IPS-18a (cell line): ENCODE measurements at regions not wholly inside any gene's neighbourhood (a gene's known extent, or its start where the extent isn't known, plus 50 kb on each side); places are given as distances from the start of the nearest gene placed in this dataset.

ENCODE experiments used
- H3K27ac ChIP-seq: one replicate; pipeline ENCODE4 v1.5.1; 2013; ENCODE audit warnings: low read length
- H3K27me3 ChIP-seq: one replicate; pipeline ENCODE4 v1.6.1; 2013; ENCODE audit warnings: mild to moderate bottlenecking, low read length; ENCODE audit not compliant: control insufficient read depth, insufficient read depth
- H3K36me3 ChIP-seq: one replicate; pipeline ENCODE4 v1.6.1; 2013; ENCODE audit warnings: low read depth, low read length; ENCODE audit not compliant: control insufficient read depth
- H3K4me1 ChIP-seq: one replicate; pipeline ENCODE4 v1.6.1; 2013; ENCODE audit warnings: low read depth, low read length; ENCODE audit not compliant: control insufficient read depth
- H3K4me3 ChIP-seq: one replicate; pipeline ENCODE4 v1.5.1; 2013; ENCODE audit warnings: low read length
- H3K9ac ChIP-seq: one replicate; pipeline ENCODE4 v1.6.1; 2013; ENCODE audit warnings: mild to moderate bottlenecking, low read length, moderate library complexity
- H3K9me3 ChIP-seq: one replicate; pipeline ENCODE4 v1.6.1; 2013; ENCODE audit warnings: low read depth, low read length; ENCODE audit not compliant: control insufficient read depth

GRCh38 chr17:72175787-72176515, 55.1 kb downstream of the SOX9 start:
- Histone ChIP-seq H3K36me3 (no peaks in the 10 kb centered on the region), H3K4me1 (peaks cover 22% of the 10 kb centered on the region), H3K9ac (no peak overlapping the region), H3K27ac (no peak overlapping the region), H3K4me3 (no peak overlapping the region), H3K27me3 (no peaks in the 10 kb centered on the region), H3K9me3 (no peaks in the 10 kb centered on the region)

GRCh38 chr17:72176516-72176851, 55.7 kb downstream of the SOX9 start:
- Histone ChIP-seq H3K27ac (no peak overlapping the region), H3K9ac (no peak overlapping the region), H3K27me3 (no peaks in the 10 kb centered on the region), H3K9me3 (no peaks in the 10 kb centered on the region), H3K4me1 (peaks cover 22% of the 10 kb centered on the region), H3K36me3 (no peaks in the 10 kb centered on the region), H3K4me3 (no peak overlapping the region)

GRCh38 chr17:72176951-72177660, 56.3 kb downstream of the SOX9 start:
- no peak overlapping the region for H3K4me3 ChIP-seq

GRCh38 chr17:72177738-72178137, 56.9 kb downstream of the SOX9 start:
- Histone ChIP-seq H3K9ac (no peak overlapping the region), H3K27ac (no peak overlapping the region), H3K36me3 (no peaks in the 10 kb centered on the region), H3K4me3 (no peak overlapping the region), H3K9me3 (no peaks in the 10 kb centered on the region), H3K27me3 (no peaks in the 10 kb centered on the region), H3K4me1 (peaks cover 33% of the 10 kb centered on the region)

More at GRCh38 chr17:72176951-72177660, 56.3 kb downstream of the SOX9 start:
- Histone ChIP-seq H3K9ac (no peak overlapping the region), H3K27ac (no peak overlapping the region), H3K27me3 (no peaks in the 10 kb centered on the region), H3K36me3 (no peaks in the 10 kb centered on the region), H3K4me1 (peaks cover 26% of the 10 kb centered on the region), H3K9me3 (no peaks in the 10 kb centered on the region)

- Histone ChIP-seq H3K9me3 (no peaks in the 10 kb centered on the region), H3K9ac (no peak overlapping the region), H3K36me3 (no peaks in the 10 kb centered on the region), H3K4me1 (peaks cover 13% of the 10 kb centered on the region), H3K27ac (no peak overlapping the region), H3K4me3 (no peak overlapping the region), H3K27me3 (no peaks in the 10 kb centered on the region)
These were observed 61.6 kb downstream of the SOX9 start for GRCh38 chr17:72182371-72182873.

GRCh38 chr17:72183194-72183685, 62.4 kb downstream of the SOX9 start:
- H3K9ac ChIP-seq = no peak overlapping the region
- no peaks in the 10 kb centered on the region for H3K9me3 ChIP-seq
- peaks cover 12% of the 10 kb centered on the region for H3K4me1 ChIP-seq
- no peaks in the 10 kb centered on the region for H3K27me3 ChIP-seq
- no peaks in the 10 kb centered on the region for H3K36me3 ChIP-seq
- no peak overlapping the region for H3K4me3 ChIP-seq
- no peak overlapping the region for H3K27ac ChIP-seq

GRCh38 chr17:72184805-72185204, 64.0 kb downstream of the SOX9 start:
- peaks cover 12% of the 10 kb centered on the region for H3K4me1 ChIP-seq
- H3K9me3 ChIP-seq = no peaks in the 10 kb centered on the region
- H3K4me3 ChIP-seq = no peak overlapping the region
- no peak overlapping the region for H3K9ac ChIP-seq
- H3K27ac ChIP-seq = no peak overlapping the region
- no peaks in the 10 kb centered on the region for H3K36me3 ChIP-seq
- H3K27me3 ChIP-seq = no peaks in the 10 kb centered on the region

GRCh38 chr17:72185564-72185963, 64.7 kb downstream of the SOX9 start:
- Histone ChIP-seq H3K36me3 (no peaks in the 10 kb centered on the region), H3K4me1 (peaks cover 12% of the 10 kb centered on the region), H3K27me3 (no peaks in the 10 kb centered on the region), H3K4me3 (no peak overlapping the region), H3K27ac (no peak overlapping the region), H3K9me3 (no peaks in the 10 kb centered on the region), H3K9ac (no peak overlapping the region)

GRCh38 chr17:72187556-72187955, 66.7 kb downstream of the SOX9 start:
- Histone ChIP-seq H3K9ac (no peak overlapping the region), H3K4me3 (no peak overlapping the region), H3K36me3 (no peaks in the 10 kb centered on the region), H3K27me3 (no peaks in the 10 kb centered on the region), H3K4me1 (peaks cover 4% of the 10 kb centered on the region), H3K9me3 (no peaks in the 10 kb centered on the region), H3K27ac (no peak overlapping the region)

- Histone ChIP-seq H3K27ac (no peak overlapping the region), H3K27me3 (no peaks in the 10 kb centered on the region), H3K9me3 (no peaks in the 10 kb centered on the region), H3K4me1 (no peaks in the 10 kb centered on the region), H3K36me3 (no peaks in the 10 kb centered on the region), H3K4me3 (no peak overlapping the region), H3K9ac (no peak overlapping the region)
These were observed 68.0 kb downstream of the SOX9 start for GRCh38 chr17:72188801-72189200.

GRCh38 chr17:72189768-72190593, 69.2 kb downstream of the SOX9 start:
- H3K4me1 ChIP-seq = no peaks in the 10 kb centered on the region
- H3K9me3 ChIP-seq = no peaks in the 10 kb centered on the region
- no peaks in the 10 kb centered on the region for H3K27me3 ChIP-seq
- H3K4me3 ChIP-seq = no peak overlapping the region
- no peak overlapping the region for H3K9ac ChIP-seq
- H3K36me3 ChIP-seq = no peaks in the 10 kb centered on the region
- H3K27ac ChIP-seq = no peak overlapping the region
